ENCODE measurements at regions not wholly inside any gene's neighbourhood (a gene's known extent, or its start where the extent isn't known, plus 50 kb on each side); places are given as distances from the start of the nearest gene placed in this dataset.

GRCh38 chr2:53512071-53512826 is 255.4 kb upstream of the CHAC2 start:
- TF ChIP-seq CTCF (IDR thresholded peaks at IDR 0.05) (no peak), POLR2A (IDR thresholded peaks at IDR 0.05) (no peak)

Data from right lobe of liver (tissue), 4 donors.